HCT116 (cell line): ENCODE measurements at regions not wholly inside any gene's neighbourhood (a gene's known extent, or its start where the extent isn't known, plus 50 kb on each side); places are given as distances from the start of the nearest gene placed in this dataset.

ENCODE experiments used
- ATAC-seq: fragments of 200-7000 bp; cut with Tn5 transposase; 2 replicates; pipeline ENCODE4 v1.9.1; 2020; ENCODE audit warnings: mild to moderate bottlenecking, moderate library complexity
- BruUV-seq: library from RNA; stranded (reverse); fragments of 400-500 nt; replicated peaks from 2 replicates; lab custom pipeline; 2021; lab: Mats Ljungman, UMichigan
- CTCF ChIA-PET: fragments of 300-600 bp; sonication (Branson Sonifier 250); formaldehyde crosslinking; loops from one replicate; lab custom pipeline; 2021; ENCODE audit warnings: antibody characterized with exemption; lab: Charles Lee
- POLR2A ChIA-PET: fragments of 300-600, 350-600 bp; sonication (Branson Sonifier 250); formaldehyde crosslinking; loops from one replicate; lab custom pipeline; 2021; ENCODE audit warnings: antibody characterized with exemption; lab: Charles Lee
- RAD21 ChIA-PET, 2 experiments: fragments of 300-600 bp; sonication (Branson Sonifier 250); formaldehyde crosslinking; loops; one replicate each; lab custom pipeline; 2023; ENCODE audit warnings: low total read pairs in 2 of 2; ENCODE audit not compliant: uncharacterized antibody in 2 of 2, unreplicated experiment in 2 of 2, low non-redundant PET in 1 of 2; lab: Charles Lee
- DNase-seq: peaks from one replicate; pipeline ENCODE4 v3.0.0-alpha.2; 2010; ENCODE audit warnings: low read depth, low spot score
- H2AFZ ChIP-seq: fragments of 200-600 bp; shearing (Covaris generic), sonication (generic); 2 replicates; pipeline ENCODE4 v1.6.1; 2017; ENCODE audit warnings: low read depth, mixed run types, mixed read lengths, antibody characterized with exemption, low read length; ENCODE audit not compliant: poor library complexity, severe bottlenecking
- H3K27ac ChIP-seq: 2 replicates; pipeline ENCODE4 v1.5.1; 2012; ENCODE audit warnings: low read depth, low read length
- H3K27me3 ChIP-seq: fragments of 200-600 bp; sonication (generic); 2 replicates; pipeline ENCODE4 v1.6.1; 2016; ENCODE audit warnings: mixed run types, low read length, mixed read lengths; ENCODE audit not compliant: insufficient read depth
- H3K36me3 ChIP-seq, 2 experiments: fragments of 200-500 bp in 1 of 2; fragments of 200-600 bp in 1 of 2; sonication (Bioruptor generic) in 1 of 2; sonication (generic) in 1 of 2; 2 replicates each; pipeline versions ENCODE4 v1.5.1 to v1.6.1; 2014 to 2016; ENCODE audit warnings: low read length in 2 of 2, inconsistent platforms in 1 of 2, mixed read lengths in 1 of 2, mixed run types in 1 of 2; ENCODE audit not compliant: insufficient read depth in 2 of 2, control insufficient read depth in 1 of 2
- H3K4me1 ChIP-seq, 2 experiments: fragments of 200-600 bp in 1 of 2; sonication (generic) in 1 of 2; 2 replicates each; pipeline versions ENCODE4 v1.5.1 to v1.6.1; 2012 to 2017; ENCODE audit warnings: low read length in 2 of 2, inconsistent platforms in 1 of 2, mild to moderate bottlenecking in 1 of 2, mixed read lengths in 1 of 2, mixed run types in 1 of 2, moderate library complexity in 1 of 2; ENCODE audit not compliant: insufficient read depth in 2 of 2, control insufficient read depth in 1 of 2
- H3K4me2 ChIP-seq: fragments of 200-600 bp; sonication (generic); 2 replicates; pipeline ENCODE4 v1.6.1; 2017; ENCODE audit warnings: mixed run types, low read length, mixed read lengths
- H3K4me3 ChIP-seq, 2 experiments: fragments of 200-600 bp in 1 of 2; sonication (generic) in 1 of 2; replicated peaks in 1 of 2; 2 replicates each; pipeline ENCODE4 v1.5.1; 2011 to 2016; ENCODE audit warnings: low read length in 2 of 2, control low read depth in 1 of 2, low read depth in 1 of 2, mild to moderate bottlenecking in 1 of 2, mixed read lengths in 1 of 2, mixed run types in 1 of 2
- H3K79me2 ChIP-seq: fragments of 200-600 bp; sonication (generic); 2 replicates; pipeline ENCODE4 v1.6.1; 2017; ENCODE audit warnings: mild to moderate bottlenecking, mixed run types, low read length, moderate library complexity, mixed read lengths; ENCODE audit not compliant: insufficient read depth
- H3K9ac ChIP-seq: fragments of 200-600 bp; sonication (generic); 2 replicates; pipeline ENCODE4 v1.6.1; 2016; ENCODE audit warnings: low read length, mixed read lengths
- H3K9me2 ChIP-seq: fragments of 200-600 bp; sonication (generic), shearing (Covaris generic); 2 replicates; pipeline ENCODE4 v1.6.1; 2017; ENCODE audit warnings: mixed run types, mild to moderate bottlenecking, moderate library complexity; ENCODE audit not compliant: insufficient read depth
- H3K9me3 ChIP-seq, 2 experiments: fragments of 200-500 bp in 1 of 2; fragments of 200-600 bp in 1 of 2; sonication (Bioruptor generic) in 1 of 2; sonication (generic) in 1 of 2; 2 replicates each; pipeline ENCODE4 v1.6.1; 2014 to 2017; ENCODE audit warnings: low read length in 2 of 2, mixed read lengths in 2 of 2, inconsistent platforms in 1 of 2, low read depth in 1 of 2, mild to moderate bottlenecking in 1 of 2, mixed run types in 1 of 2, moderate library complexity in 1 of 2; ENCODE audit not compliant: control insufficient read depth in 1 of 2, insufficient read depth in 1 of 2
- H4K20me1 ChIP-seq: fragments of 200-600 bp; sonication (generic), shearing (Covaris generic); 2 replicates; pipeline ENCODE4 v1.6.1; 2017; ENCODE audit warnings: mixed run types, mild to moderate bottlenecking, moderate library complexity; ENCODE audit not compliant: insufficient read depth
- CBX3 ChIP-seq: IDR thresholded peaks from 2 replicates; pipeline ENCODE4 v1.6.1; 2012; ENCODE audit warnings: low read depth
- CEBPB ChIP-seq: IDR thresholded peaks from 2 replicates; pipeline ENCODE4 v1.6.1; 2012; ENCODE audit warnings: low read depth
- CTCF ChIP-seq, 3 experiments: fragments of 200-600 bp in 1 of 3; sonication (generic) in 1 of 3; IDR thresholded peaks in 2 of 3; conservative IDR thresholded peaks in 1 of 3; 2 replicates each; pipeline ENCODE4 v1.5.1; 2012 to 2017; ENCODE audit warnings: low read depth in 2 of 3, low read length in 2 of 3, antibody characterized with exemption in 1 of 3, borderline replicate concordance in 1 of 3, control low read depth in 1 of 3, mild to moderate bottlenecking in 1 of 3, mixed read lengths in 1 of 3, mixed run types in 1 of 3, moderate library complexity in 1 of 3; ENCODE audit not compliant: insufficient read depth in 1 of 3
- ELF1 ChIP-seq: IDR thresholded peaks from 2 replicates; pipeline ENCODE4 v1.6.1; 2012; ENCODE audit warnings: low read depth, borderline replicate concordance
- EZH2 ChIP-seq: fragments of 200-600 bp; sonication (generic); IDR thresholded peaks from 2 replicates; pipeline ENCODE4 v1.6.1; 2017; ENCODE audit warnings: antibody characterized with exemption, mixed run types
- EZH2phosphoT487 ChIP-seq: fragments of 200-600 bp; IDR thresholded peaks from 2 replicates; pipeline ENCODE4 v1.6.1; 2018; ENCODE audit warnings: antibody characterized with exemption, borderline replicate concordance
- JUND ChIP-seq: IDR thresholded peaks from 2 replicates; pipeline ENCODE4 v1.6.1; 2012
- POLR2AphosphoS5 ChIP-seq: IDR thresholded peaks from 2 replicates; pipeline ENCODE4 v1.6.1; 2011; ENCODE audit warnings: mild to moderate bottlenecking, low read depth, low read length, moderate library complexity
- RAD21 ChIP-seq: IDR thresholded peaks from 2 replicates; pipeline ENCODE4 v1.6.1; 2012; ENCODE audit warnings: low read depth, mild to moderate bottlenecking
- REST ChIP-seq: IDR thresholded peaks from 2 replicates; pipeline ENCODE4 v1.6.1; 2012; ENCODE audit warnings: low read depth
- SP1 ChIP-seq: IDR thresholded peaks from 2 replicates; pipeline ENCODE4 v1.6.1; 2012; ENCODE audit warnings: low read depth
- SRF ChIP-seq: IDR thresholded peaks from 2 replicates; pipeline ENCODE4 v1.6.1; 2012; ENCODE audit warnings: low read depth
- TCF7L2 ChIP-seq: IDR thresholded peaks from 2 replicates; pipeline ENCODE4 v1.7.0; 2011; ENCODE audit warnings: borderline replicate concordance, inconsistent platforms; ENCODE audit not compliant: insufficient read depth, insufficient read length; ENCODE audit errors: extremely low read depth
- ZBTB33 ChIP-seq: IDR thresholded peaks from 2 replicates; pipeline ENCODE4 v1.6.1; 2011; ENCODE audit warnings: mild to moderate bottlenecking, low read length, moderate library complexity; ENCODE audit not compliant: insufficient replicate concordance; ENCODE audit errors: extremely low read depth
- ZNF274 ChIP-seq: fragments of 200-500 bp; sonication (Bioruptor generic); IDR thresholded peaks from 2 replicates; pipeline ENCODE4 v1.6.1; 2014; ENCODE audit warnings: mild to moderate bottlenecking, low read depth, low read length, inconsistent platforms
- intact Hi-C: fragments of 100-400 bp; cut with micrococcal nuclease; formaldehyde crosslinking; loops from 2 replicates; pipeline ENCODE4 v1.10.0; 2022

GRCh38 chr5:28082610-28083009, 1044.2 kb upstream of the CDH9 start:
- TF ChIP-seq SRF = no peak
- no peak for TF ChIP-seq SP1
- TF ChIP-seq EZH2phosphoT487 = no peak
- TF ChIP-seq JUND = no peak
- no peak for TF ChIP-seq POLR2AphosphoS5
- TF ChIP-seq CEBPB = no peak
- TF ChIP-seq TCF7L2 = no peak
- TF ChIP-seq CBX3 = no peak
- no peak for TF ChIP-seq ELF1
- no peak for TF ChIP-seq RAD21
- TF ChIP-seq ZNF274 = no peak
- no peak for TF ChIP-seq ZBTB33
- no peak for TF ChIP-seq EZH2
- no peak for TF ChIP-seq CTCF (IDR thresholded peaks at IDR 0.05 in 2 of 3, conservative IDR thresholded peaks at IDR 0.05 in 1 of 3; ENCODE audit: borderline replicate concordance in 1 of 3, insufficient read depth in 1 of 3, low read depth in 2 of 3, low read length in 2 of 3)
- TF ChIP-seq REST = no peak
- RAD21 ChIA-PET = no interaction called here
- CTCF ChIA-PET = no interaction called here
- DNase-seq = no peak
- no peaks in the 10 kb centered on the region for H3K9me2 ChIP-seq
- H3K9ac ChIP-seq = no peak overlapping the region
- no peaks in the 10 kb centered on the region for H3K27me3 ChIP-seq
- H3K4me3 ChIP-seq = no peak overlapping the region
- H3K79me2 ChIP-seq = no peaks in the 10 kb centered on the region
- no peaks in the 10 kb centered on the region for H3K4me1 ChIP-seq
- no peak overlapping the region for H3K4me2 ChIP-seq
- no peaks in the 10 kb centered on the region for H4K20me1 ChIP-seq
- no peak for ATAC-seq
- no peak overlapping the region for H3K27ac ChIP-seq
- no TSS peak for BruUV-seq
- H3K9me3 ChIP-seq = peaks cover 3 to 20% of the 10 kb centered on the region in 2 experiments; a peak in 3 of 4 replicates
- intact Hi-C loops = no loop called here
- H2AFZ ChIP-seq = no peak overlapping the region
- H3K36me3 ChIP-seq = no peaks in the 10 kb centered on the region
- POLR2A ChIA-PET = no interaction called here
